NB4 (cell line): ENCODE measurements at regions not wholly inside any gene's neighbourhood (a gene's known extent, or its start where the extent isn't known, plus 50 kb on each side); places are given as distances from the start of the nearest gene placed in this dataset.

Experiments
- MAX ChIP-seq: IDR thresholded peaks from 2 replicates; pipeline ENCODE4 v1.6.1; 2011; ENCODE audit warnings: low read depth, low read length
- MYC ChIP-seq: IDR thresholded peaks from 2 replicates; pipeline ENCODE4 v1.6.1; 2011; ENCODE audit warnings: low read depth, low read length
- POLR2A ChIP-seq: IDR thresholded peaks from 2 replicates; pipeline ENCODE4 v1.6.1; 2011; ENCODE audit warnings: mild to moderate bottlenecking; ENCODE audit not compliant: insufficient read length; ENCODE audit errors: extremely low read depth
- TF ChIP-seq, protein P1 (sequence below): IDR thresholded peaks from one replicate; pipeline ENCODE4 v1.5.1; 2012; ENCODE audit warnings: low read depth, low read length

- TF ChIP-seq MYC, result no peak
- TF ChIP-seq, protein P1, sequence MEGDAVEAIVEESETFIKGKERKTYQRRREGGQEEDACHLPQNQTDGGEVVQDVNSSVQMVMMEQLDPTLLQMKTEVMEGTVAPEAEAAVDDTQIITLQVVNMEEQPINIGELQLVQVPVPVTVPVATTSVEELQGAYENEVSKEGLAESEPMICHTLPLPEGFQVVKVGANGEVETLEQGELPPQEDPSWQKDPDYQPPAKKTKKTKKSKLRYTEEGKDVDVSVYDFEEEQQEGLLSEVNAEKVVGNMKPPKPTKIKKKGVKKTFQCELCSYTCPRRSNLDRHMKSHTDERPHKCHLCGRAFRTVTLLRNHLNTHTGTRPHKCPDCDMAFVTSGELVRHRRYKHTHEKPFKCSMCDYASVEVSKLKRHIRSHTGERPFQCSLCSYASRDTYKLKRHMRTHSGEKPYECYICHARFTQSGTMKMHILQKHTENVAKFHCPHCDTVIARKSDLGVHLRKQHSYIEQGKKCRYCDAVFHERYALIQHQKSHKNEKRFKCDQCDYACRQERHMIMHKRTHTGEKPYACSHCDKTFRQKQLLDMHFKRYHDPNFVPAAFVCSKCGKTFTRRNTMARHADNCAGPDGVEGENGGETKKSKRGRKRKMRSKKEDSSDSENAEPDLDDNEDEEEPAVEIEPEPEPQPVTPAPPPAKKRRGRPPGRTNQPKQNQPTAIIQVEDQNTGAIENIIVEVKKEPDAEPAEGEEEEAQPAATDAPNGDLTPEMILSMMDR, result no peak
- TF ChIP-seq MAX, result no peak
- TF ChIP-seq POLR2A, result no peak
These were observed 439.5 kb upstream of the ETAA1 start for GRCh38 chr2:66957677-66958076.
